DND-41 (cell line): ENCODE measurements at regions not wholly inside any gene's neighbourhood (a gene's known extent, or its start where the extent isn't known, plus 50 kb on each side); places are given as distances from the start of the nearest gene placed in this dataset.

Experiments used
- ATAC-seq: fragments of 200-7000 bp; cut with Tn5 transposase; 3 replicates; pipeline ENCODE4 v1.9.1; 2021; ENCODE audit warnings: low read depth; ENCODE audit not compliant: insufficient read depth
- DNase-seq: peaks from one replicate; pipeline ENCODE4 v3.0.0-alpha.2; 2020
- H2AFZ ChIP-seq: 2 replicates; pipeline ENCODE4 v1.6.0; 2012; ENCODE audit warnings: low read depth, low read length
- H3K27ac ChIP-seq: 2 replicates; pipeline ENCODE4 v1.5.1; 2012; ENCODE audit warnings: low read length, inconsistent platforms
- H3K27me3 ChIP-seq: fragments of 200-600 bp; sonication (generic); 2 replicates; pipeline ENCODE4 v1.6.0; 2012; ENCODE audit warnings: low read length, mild to moderate bottlenecking, inconsistent platforms; ENCODE audit not compliant: insufficient read depth, poor library complexity
- H3K36me3 ChIP-seq: 2 replicates; pipeline ENCODE4 v1.5.1; 2012; ENCODE audit warnings: low read length, inconsistent platforms; ENCODE audit not compliant: insufficient read depth
- H3K4me1 ChIP-seq: 2 replicates; pipeline ENCODE4 v1.5.1; 2012; ENCODE audit warnings: mild to moderate bottlenecking, low read length; ENCODE audit not compliant: insufficient read depth
- H3K4me2 ChIP-seq: 2 replicates; pipeline ENCODE4 v1.6.0; 2012; ENCODE audit warnings: mild to moderate bottlenecking, moderate library complexity, low read length, inconsistent platforms; ENCODE audit not compliant: insufficient read depth
- H3K4me3 ChIP-seq, 2 experiments: fragments of 200-600 bp in 1 of 2; shearing (Covaris generic) in 1 of 2; 2 replicates each; pipeline ENCODE4 v1.5.1; 2012 to 2016; ENCODE audit warnings: inconsistent platforms in 2 of 2, low read length in 2 of 2, mild to moderate bottlenecking in 2 of 2, low read depth in 1 of 2, moderate library complexity in 1 of 2
- H3K79me2 ChIP-seq: 2 replicates; pipeline ENCODE4 v1.6.0; 2012; ENCODE audit warnings: low read length, inconsistent platforms; ENCODE audit not compliant: insufficient read depth
- H3K9ac ChIP-seq: 2 replicates; pipeline ENCODE4 v1.6.0; 2012; ENCODE audit warnings: low read depth, mild to moderate bottlenecking, inconsistent platforms, low read length, moderate library complexity
- H3K9me3 ChIP-seq: 2 replicates; pipeline ENCODE4 v1.5.1; 2012; ENCODE audit warnings: low read length, moderate library complexity, mild to moderate bottlenecking, inconsistent platforms; ENCODE audit not compliant: insufficient read depth, severe bottlenecking
- H4K20me1 ChIP-seq: 2 replicates; pipeline ENCODE4 v1.6.0; 2012; ENCODE audit warnings: low read length; ENCODE audit not compliant: insufficient read depth
- CTCF ChIP-seq: IDR thresholded peaks from 2 replicates; pipeline ENCODE4 v1.5.1; 2012; ENCODE audit warnings: borderline replicate concordance, low read length, moderate library complexity, mild to moderate bottlenecking; ENCODE audit not compliant: poor library complexity, severe bottlenecking; ENCODE audit errors: extremely low read depth
- EZH2 ChIP-seq: IDR thresholded peaks from 3 replicates; pipeline ENCODE4 v1.6.1; 2012; ENCODE audit warnings: borderline replicate concordance, low read depth, mild to moderate bottlenecking, moderate library complexity, low read length, inconsistent platforms; ENCODE audit not compliant: severe bottlenecking

DNA sequence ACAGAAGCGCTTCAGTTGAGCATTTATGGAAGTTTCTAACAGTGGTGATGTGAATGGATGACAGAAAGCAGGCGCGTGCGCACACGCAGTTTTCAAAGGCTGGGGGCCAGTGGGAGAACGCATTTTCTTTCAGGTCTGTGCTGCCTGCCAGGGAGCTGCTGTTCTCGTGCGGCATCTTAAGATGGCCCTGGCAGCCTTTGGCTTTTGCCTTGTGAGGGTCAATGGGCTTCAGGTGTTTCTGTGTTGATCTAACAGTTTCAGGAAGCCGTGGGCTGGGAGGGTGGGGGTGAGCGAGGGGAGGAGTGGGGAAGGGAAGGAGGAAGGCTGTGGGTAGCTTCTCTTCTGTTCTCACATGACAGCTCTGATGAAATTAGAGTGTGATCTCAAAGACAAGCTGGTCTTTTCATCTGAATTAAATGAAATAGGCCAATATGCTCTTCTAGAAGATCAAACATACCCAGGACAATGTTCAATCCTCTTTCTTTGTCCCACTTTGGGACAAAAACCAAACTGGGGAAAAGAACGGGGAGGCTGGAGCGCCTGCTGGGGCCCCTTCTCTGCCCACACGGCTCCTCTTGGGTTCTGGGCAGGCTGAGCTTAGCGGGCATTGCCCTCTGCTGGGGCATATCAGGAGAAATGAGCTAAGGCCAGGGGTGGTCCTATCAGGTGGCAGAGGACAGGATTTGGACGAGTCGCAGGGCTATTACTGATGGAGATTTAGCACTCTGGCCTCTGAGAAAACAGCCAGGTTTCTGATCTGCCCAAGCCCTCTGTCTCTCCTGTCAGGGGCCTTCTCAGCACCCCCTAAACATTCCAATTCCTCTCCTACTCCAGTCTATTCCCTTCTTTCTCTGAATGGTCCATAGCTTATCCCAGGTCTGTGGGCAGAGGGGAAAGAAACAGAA is 126.2 kb upstream of the LGALSL start:
- Histone ChIP-seq H3K4me1 (peaks cover 7% of the 10 kb centered on the region; the same call in 1 of the 2 replicates), H4K20me1 (no peaks in the 10 kb centered on the region), H3K4me3 (no peak overlapping the region), H3K4me2 (no peak overlapping the region), H3K79me2 (no peaks in the 10 kb centered on the region), H3K9ac (no peak overlapping the region), H3K36me3 (no peaks in the 10 kb centered on the region), H3K9me3 (no peaks in the 10 kb centered on the region), H3K27me3 (peaks cover 3% of the 10 kb centered on the region), H2AFZ (no peak overlapping the region), H3K27ac (no peak overlapping the region)
- TF ChIP-seq CTCF (peak; percentile 43), EZH2 (no peak)
- ATAC-seq: 0 out of 3 replicates have a peak, but pooled peaks have one; percentile 39
- peak; percentile 12 for DNase-seq

DNA sequence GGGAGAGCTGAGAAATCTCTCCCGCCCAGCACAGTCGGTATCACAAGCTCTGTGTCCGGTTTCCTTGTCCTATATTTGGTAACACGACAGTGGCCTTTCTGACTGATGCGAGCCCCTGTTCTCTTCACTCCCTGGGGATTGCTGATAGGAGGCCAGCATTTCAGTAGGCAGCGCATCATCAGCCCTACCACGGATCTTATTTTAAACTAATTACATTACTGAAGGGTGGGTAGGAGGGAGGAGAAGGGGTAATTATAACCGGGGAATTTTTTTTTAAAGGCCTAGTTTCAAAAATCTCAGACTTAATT is 125.6 kb upstream of the LGALSL start:
- TF ChIP-seq CTCF: no peak
- H3K4me3 ChIP-seq: no peak overlapping the region
- H3K79me2 ChIP-seq: no peaks in the 10 kb centered on the region
- H2AFZ ChIP-seq: no peak overlapping the region
- H3K27me3 ChIP-seq: peaks cover 3% of the 10 kb centered on the region
- H3K9ac ChIP-seq: no peak overlapping the region
- H3K27ac ChIP-seq: no peak overlapping the region
- DNase-seq (no peak), ATAC-seq (no peak)
- no peaks in the 10 kb centered on the region for H4K20me1 ChIP-seq
- peaks cover 7% of the 10 kb centered on the region; the same call in 1 of the 2 replicates for H3K4me1 ChIP-seq
- H3K4me2 ChIP-seq: no peak overlapping the region
- no peaks in the 10 kb centered on the region for H3K9me3 ChIP-seq
- H3K36me3 ChIP-seq: no peaks in the 10 kb centered on the region

DNA sequence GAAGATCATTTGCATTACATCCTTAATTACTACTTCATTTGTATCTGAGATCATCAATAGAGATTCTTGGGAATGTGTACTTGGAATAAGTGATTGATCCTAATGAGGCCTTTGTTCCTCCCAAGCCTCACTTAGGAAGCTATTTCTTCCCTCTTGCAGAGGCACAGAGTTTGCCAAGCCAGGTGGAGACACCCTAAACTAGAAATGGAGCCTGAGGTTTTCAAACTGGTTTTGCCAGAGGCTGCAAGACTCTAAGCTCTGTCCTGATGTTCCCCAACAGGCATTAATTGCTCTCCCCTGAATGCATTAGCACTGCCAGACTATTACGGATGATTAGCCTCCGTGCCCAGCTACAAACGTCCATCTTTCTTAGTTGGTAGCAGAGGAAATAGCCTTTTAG is 125.2 kb upstream of the LGALSL start:
- Histone ChIP-seq H2AFZ (no peak overlapping the region), H3K4me3 (no peak overlapping the region), H3K79me2 (no peaks in the 10 kb centered on the region), H3K27me3 (peaks cover 3% of the 10 kb centered on the region), H3K9ac (no peak overlapping the region), H3K36me3 (no peaks in the 10 kb centered on the region), H4K20me1 (no peaks in the 10 kb centered on the region), H3K9me3 (no peaks in the 10 kb centered on the region), H3K4me2 (no peak overlapping the region), H3K27ac (no peak overlapping the region), H3K4me1 (peaks cover 7% of the 10 kb centered on the region; the same call in 1 of the 2 replicates)
- ATAC-seq (no peak), DNase-seq (no peak)
- TF ChIP-seq EZH2 (no peak), CTCF (no peak)
